ENCODE measurements at regions not wholly inside any gene's neighbourhood (a gene's known extent, or its start where the extent isn't known, plus 50 kb on each side); places are given as distances from the start of the nearest gene placed in this dataset.

GRCh38 chr11:70815485-70815832, 417.1 kb downstream of the CTTN start:
- TF ChIP-seq CTCF (IDR thresholded peaks at IDR 0.05; ENCODE audit: poor library complexity, severe bottlenecking) = no peak
- TF ChIP-seq EZH2 (IDR thresholded peaks at IDR 0.05; ENCODE audit: borderline replicate concordance, insufficient read depth, low read length, poor library complexity, severe bottlenecking) = no peak
